ENCODE measurements at regions not wholly inside any gene's neighbourhood (a gene's known extent, or its start where the extent isn't known, plus 50 kb on each side); places are given as distances from the start of the nearest gene placed in this dataset.
"Not testable (repeated sequence)": the region's sequence is repeated elsewhere in the genome, so short reads cannot be mapped to it uniquely, and the experiment has no call there.

DNA sequence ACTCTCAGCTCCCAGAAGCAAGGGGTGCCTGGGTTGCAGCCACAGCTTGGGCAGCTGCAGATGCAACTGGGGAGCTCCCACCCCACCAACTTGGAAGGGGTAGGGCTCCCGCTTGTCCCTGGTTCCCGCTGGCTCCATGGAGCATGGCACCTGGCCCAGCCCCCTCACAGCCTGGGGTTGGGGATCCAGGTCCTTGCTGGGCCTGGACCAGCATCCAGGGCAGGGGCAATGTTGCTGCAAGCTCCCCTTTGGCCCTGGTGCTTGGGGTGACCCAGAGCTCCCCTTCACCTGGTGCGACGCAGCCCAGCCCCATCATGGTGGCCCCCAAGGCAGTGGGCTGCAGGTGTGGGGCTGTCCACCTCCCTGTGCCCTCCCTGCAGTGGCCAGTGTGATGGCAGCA is 99.6 kb upstream of the FRMD4B start:
- DNase-seq: no peak
- no peaks in the 10 kb centered on the region for H3K4me1 Mint-ChIP-seq (ENCODE audit: low read depth, unreplicated experiment)
- intact Hi-C loops (cut with micrococcal nuclease; ENCODE audit: unreplicated experiment): no loop called here
- TF ChIP-seq CTCF (IDR thresholded peaks at IDR 0.05; ENCODE audit: unreplicated experiment): no peak
- H3K4me3 Mint-ChIP-seq (ENCODE audit: low read depth, unreplicated experiment): no peak overlapping the region
- peaks cover 5% of the 10 kb centered on the region for H3K36me3 Mint-ChIP-seq (ENCODE audit: insufficient read depth, unreplicated experiment)
- no peak overlapping the region for H3K27ac Mint-ChIP-seq (ENCODE audit: unreplicated experiment)
- no peaks in the 10 kb centered on the region for H3K9me3 Mint-ChIP-seq (ENCODE audit: low read depth, unreplicated experiment)
- H3K27me3 Mint-ChIP-seq (ENCODE audit: unreplicated experiment): no peaks in the 10 kb centered on the region
- no TSS peak for BruUV-seq (replicated peaks)
- CTCF ChIA-PET: interaction anchor here (0.6 kb wide), 1 partner anchor 73 kb away, joined by 4 read pairs; no protein-coding TSS in a partner anchor

GRCh38 chr3:69484507-69485393 is 98.9 kb upstream of the FRMD4B start:
- DNase-seq: no peak
- Mint-ChIP-seq H3K9me3 (ENCODE audit: low read depth, unreplicated experiment) (no peaks in the 10 kb centered on the region), H3K36me3 (ENCODE audit: insufficient read depth, unreplicated experiment) (peaks cover 5% of the 10 kb centered on the region), H3K27me3 (ENCODE audit: unreplicated experiment) (no peaks in the 10 kb centered on the region), H3K4me3 (ENCODE audit: low read depth, unreplicated experiment) (no peak overlapping the region), H3K27ac (ENCODE audit: unreplicated experiment) (no peak overlapping the region), H3K4me1 (ENCODE audit: low read depth, unreplicated experiment) (no peaks in the 10 kb centered on the region)
- no peak for TF ChIP-seq CTCF (IDR thresholded peaks at IDR 0.05; ENCODE audit: unreplicated experiment)
- CTCF ChIA-PET: interaction anchor here (0.6 kb wide), 2 partner anchors 72 to 458 kb away, joined by 4 to 8 read pairs; no protein-coding TSS in a partner anchor
- intact Hi-C loops (cut with micrococcal nuclease; ENCODE audit: unreplicated experiment): no loop called here
- BruUV-seq (replicated peaks): no TSS peak

- CTCF ChIA-PET: interaction anchor here (0.6 kb wide), 1 partner anchor 617 kb away, joined by 3 read pairs; no protein-coding TSS in a partner anchor
- intact Hi-C loops (cut with micrococcal nuclease; ENCODE audit: unreplicated experiment): no loop called here
Measured at GRCh38 chr3:69483449-69483848, 97.6 kb upstream of the FRMD4B start.

DNA sequence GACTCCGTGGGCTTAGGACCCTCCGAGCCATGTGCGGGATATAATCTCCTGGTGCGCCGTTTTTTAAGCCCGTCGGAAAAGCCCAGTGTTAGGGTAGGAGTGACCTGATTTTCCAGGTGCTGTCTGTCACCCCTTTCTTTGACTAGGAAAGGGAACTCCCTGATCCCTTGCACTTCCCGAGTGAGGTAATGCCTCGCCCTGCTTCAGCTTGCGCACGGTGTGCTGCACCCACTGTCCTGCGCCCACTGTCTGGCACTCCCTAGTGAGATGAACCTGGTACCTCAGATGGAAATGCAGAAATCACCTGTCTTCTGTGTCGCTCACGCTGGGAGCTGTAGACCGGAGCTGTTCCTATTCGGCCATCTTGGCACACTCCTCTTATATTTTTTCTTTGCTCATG is 95.1 kb upstream of the FRMD4B start:
- H3K4me3 Mint-ChIP-seq (ENCODE audit: low read depth, unreplicated experiment); BruUV-seq (replicated peaks); H3K9me3 Mint-ChIP-seq (ENCODE audit: low read depth, unreplicated experiment); DNase-seq; intact Hi-C loops (cut with micrococcal nuclease; ENCODE audit: unreplicated experiment); H3K27ac Mint-ChIP-seq (ENCODE audit: unreplicated experiment); H3K36me3 Mint-ChIP-seq (ENCODE audit: insufficient read depth, unreplicated experiment); H3K4me1 Mint-ChIP-seq (ENCODE audit: low read depth, unreplicated experiment); CTCF ChIA-PET: not testable (repeated sequence)
- peaks cover 10% of the 10 kb centered on the region for H3K27me3 Mint-ChIP-seq (ENCODE audit: unreplicated experiment)

More at GRCh38 chr3:69483449-69483848, 97.6 kb upstream of the FRMD4B start:
- no peak overlapping the region for H3K4me3 Mint-ChIP-seq (ENCODE audit: low read depth, unreplicated experiment)
- peaks cover 3% of the 10 kb centered on the region for H3K27me3 Mint-ChIP-seq (ENCODE audit: unreplicated experiment)
- TF ChIP-seq CTCF (IDR thresholded peaks at IDR 0.05; ENCODE audit: unreplicated experiment): no peak
- H3K27ac Mint-ChIP-seq (ENCODE audit: unreplicated experiment): no peak overlapping the region
- no peaks in the 10 kb centered on the region for H3K4me1 Mint-ChIP-seq (ENCODE audit: low read depth, unreplicated experiment)
- no peaks in the 10 kb centered on the region for H3K9me3 Mint-ChIP-seq (ENCODE audit: low read depth, unreplicated experiment)
- peaks cover 5% of the 10 kb centered on the region for H3K36me3 Mint-ChIP-seq (ENCODE audit: insufficient read depth, unreplicated experiment)
- BruUV-seq (replicated peaks): no TSS peak
- no peak for DNase-seq

DNA sequence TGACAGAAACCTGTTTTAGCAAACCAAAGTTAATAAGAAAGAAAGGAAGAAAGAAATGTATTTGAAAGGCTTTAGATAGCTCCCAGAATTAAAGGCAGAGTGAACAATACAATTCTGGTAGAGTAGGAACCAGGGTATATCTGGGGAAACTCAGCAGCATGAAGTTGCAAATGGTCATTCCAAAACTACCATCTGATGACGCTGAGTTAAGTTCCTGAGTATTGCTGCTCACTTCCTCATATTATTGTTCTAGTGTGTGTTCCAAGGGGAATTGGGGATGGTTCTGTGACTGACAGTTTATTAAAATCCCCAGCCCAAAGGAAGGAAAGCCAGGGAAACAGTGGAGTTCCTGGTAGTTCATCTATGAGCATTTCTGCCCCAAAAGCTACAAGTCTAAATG is 88.3 kb upstream of the FRMD4B start:
- H3K4me3 Mint-ChIP-seq (ENCODE audit: low read depth, unreplicated experiment): no peak overlapping the region
- peaks cover 2% of the 10 kb centered on the region for H3K9me3 Mint-ChIP-seq (ENCODE audit: low read depth, unreplicated experiment)
- no peak overlapping the region for H3K27ac Mint-ChIP-seq (ENCODE audit: unreplicated experiment)
- no peaks in the 10 kb centered on the region for H3K4me1 Mint-ChIP-seq (ENCODE audit: low read depth, unreplicated experiment)
- TF ChIP-seq CTCF (IDR thresholded peaks at IDR 0.05; ENCODE audit: unreplicated experiment): no peak
- no peak for DNase-seq
- H3K27me3 Mint-ChIP-seq (ENCODE audit: unreplicated experiment): peaks cover 55% of the 10 kb centered on the region
- intact Hi-C loops (cut with micrococcal nuclease; ENCODE audit: unreplicated experiment): no loop called here
- BruUV-seq (replicated peaks): no TSS peak
- CTCF ChIA-PET: no interaction called here
- H3K36me3 Mint-ChIP-seq (ENCODE audit: insufficient read depth, unreplicated experiment): no peaks in the 10 kb centered on the region

Measured in Calu3 (cell line).